Left ventricle myocardium inferior (tissue), 1 donor: ENCODE measurements at regions not wholly inside any gene's neighbourhood (a gene's known extent, or its start where the extent isn't known, plus 50 kb on each side); places are given as distances from the start of the nearest gene placed in this dataset.

Source experiments
- DNase-seq: peaks from one replicate; pipeline ENCODE4 v3.0.0-alpha.2; 2020
- H3K27ac ChIP-seq: fragments of 200-600 bp; replicated peaks from 2 replicates; pipeline ENCODE4 v1.8.0; 2021
- H3K27me3 ChIP-seq: fragments of 200-600 bp; 2 replicates; pipeline ENCODE4 v1.8.0; 2021; ENCODE audit warnings: low read depth
- H3K36me3 ChIP-seq: fragments of 200-600 bp; 2 replicates; pipeline ENCODE4 v1.8.0; 2021
- H3K4me1 ChIP-seq: fragments of 200-600 bp; 2 replicates; pipeline ENCODE4 v1.8.0; 2021
- H3K4me3 ChIP-seq: fragments of 200-600 bp; 2 replicates; pipeline ENCODE4 v1.8.0; 2021; ENCODE audit warnings: mild to moderate bottlenecking, moderate library complexity
- H3K9me3 ChIP-seq: fragments of 200-600 bp; replicated peaks from 2 replicates; pipeline ENCODE4 v1.8.0; 2021
- CTCF ChIP-seq: fragments of 200-600 bp; IDR thresholded peaks from 2 replicates; pipeline ENCODE4 v1.8.0; 2021; ENCODE audit warnings: antibody characterized with exemption, mild to moderate bottlenecking, borderline replicate concordance
- intact Hi-C: fragments of 100-400 bp; cut with micrococcal nuclease; formaldehyde crosslinking; loops from one replicate; pipeline ENCODE4 v1.11.0; 2022
- donor health status: DM: no; HTN: yes; CAD: no; lungs with severe emphysema.

GRCh38 chr2:6072276-6072675, 380.1 kb downstream of the SOX11 start:
- Histone ChIP-seq H3K27me3 (peaks cover 10% of the 10 kb centered on the region), H3K36me3 (no peaks in the 10 kb centered on the region), H3K4me1 (no peaks in the 10 kb centered on the region), H3K27ac (no peak overlapping the region), H3K4me3 (no peak overlapping the region), H3K9me3 (no peaks in the 10 kb centered on the region)
- no peak for DNase-seq
- no peak for TF ChIP-seq CTCF
- intact Hi-C loops: no loop called here

GRCh38 chr2:6072768-6073167, 380.6 kb downstream of the SOX11 start:
- Histone ChIP-seq H3K27ac (no peak overlapping the region), H3K36me3 (no peaks in the 10 kb centered on the region), H3K4me1 (no peaks in the 10 kb centered on the region), H3K9me3 (no peaks in the 10 kb centered on the region), H3K4me3 (no peak overlapping the region), H3K27me3 (peaks cover 8% of the 10 kb centered on the region)
- DNase-seq: no peak
- intact Hi-C loops: no loop called here
- TF ChIP-seq CTCF: no peak

GRCh38 chr2:6073191-6074088, 381.3 kb downstream of the SOX11 start:
- no peak overlapping the region for H3K4me3 ChIP-seq
- intact Hi-C loops: no loop called here
- no peaks in the 10 kb centered on the region for H3K9me3 ChIP-seq
- no peak overlapping the region for H3K27ac ChIP-seq
- TF ChIP-seq CTCF: no peak
- H3K27me3 ChIP-seq: peaks cover 8% of the 10 kb centered on the region
- no peaks in the 10 kb centered on the region for H3K4me1 ChIP-seq
- no peaks in the 10 kb centered on the region for H3K36me3 ChIP-seq
- DNase-seq: no peak

GRCh38 chr2:6074089-6074643, 382.0 kb downstream of the SOX11 start:
- intact Hi-C loops: no loop called here

GRCh38 chr2:6077585-6077984, 385.4 kb downstream of the SOX11 start:
- H3K4me3 ChIP-seq: no peak overlapping the region
- DNase-seq: no peak
- H3K36me3 ChIP-seq: no peaks in the 10 kb centered on the region
- H3K27ac ChIP-seq: no peak overlapping the region
- H3K9me3 ChIP-seq: no peaks in the 10 kb centered on the region
- TF ChIP-seq CTCF: no peak
- no peaks in the 10 kb centered on the region for H3K27me3 ChIP-seq
- intact Hi-C loops: no loop called here
- H3K4me1 ChIP-seq: peaks cover 5% of the 10 kb centered on the region

More at GRCh38 chr2:6074089-6074643, 382.0 kb downstream of the SOX11 start:
- no peaks in the 10 kb centered on the region for H3K4me1 ChIP-seq
- no peak overlapping the region for H3K4me3 ChIP-seq
- H3K9me3 ChIP-seq: no peaks in the 10 kb centered on the region
- DNase-seq: no peak
- H3K27me3 ChIP-seq: peaks cover 5% of the 10 kb centered on the region
- no peak for TF ChIP-seq CTCF
- H3K36me3 ChIP-seq: no peaks in the 10 kb centered on the region
- H3K27ac ChIP-seq: no peak overlapping the region
